Fibroblast of lung (primary cell): ENCODE measurements at regions not wholly inside any gene's neighbourhood (a gene's known extent, or its start where the extent isn't known, plus 50 kb on each side); places are given as distances from the start of the nearest gene placed in this dataset.

Experiments used
- DNase-seq, 2 donors: peaks; one replicate each; pipeline versions ENCODE4 v3.0.0 to v3.0.0-alpha.2; 2010; ENCODE audit warnings: low read depth in 2 of 2
- H2AFZ ChIP-seq: 2 replicates; pipeline ENCODE4 v1.5.1; 2012; ENCODE audit warnings: low read length, control low read depth, inconsistent platforms
- H3K27ac ChIP-seq: 2 replicates; pipeline ENCODE4 v1.5.1; 2011; ENCODE audit warnings: low read length, control low read depth; ENCODE audit not compliant: insufficient read depth
- H3K27me3 ChIP-seq: 2 replicates; pipeline ENCODE4 v1.5.1; 2011; ENCODE audit warnings: mild to moderate bottlenecking, low read length; ENCODE audit not compliant: control insufficient read depth, insufficient read depth
- H3K36me3 ChIP-seq: 2 replicates; pipeline ENCODE4 v1.5.1; 2011; ENCODE audit warnings: low read length; ENCODE audit not compliant: control insufficient read depth, insufficient read depth
- H3K4me1 ChIP-seq: 2 replicates; pipeline ENCODE4 v1.5.1; 2011; ENCODE audit warnings: low read length; ENCODE audit not compliant: control insufficient read depth, insufficient read depth; ENCODE audit errors: extremely low read depth
- H3K4me2 ChIP-seq: 2 replicates; pipeline ENCODE4 v1.5.1; 2011; ENCODE audit warnings: low read length, control low read depth; ENCODE audit not compliant: insufficient read depth; ENCODE audit errors: extremely low read depth
- H3K4me3 ChIP-seq, 4 experiments: fragments of 200-600 bp in 1 of 4; sonication (generic) in 1 of 4; replicated peaks in 1 of 4; 2 replicates each; pipeline ENCODE4 v1.5.1; 2011 to 2016; ENCODE audit warnings: low read length in 4 of 4, low read depth in 3 of 4, mild to moderate bottlenecking in 3 of 4, control low read depth in 2 of 4, inconsistent platforms in 1 of 4, mixed read lengths in 1 of 4; ENCODE audit not compliant: insufficient read depth in 1 of 4; ENCODE audit errors: control extremely low read depth in 1 of 4
- H3K79me2 ChIP-seq: 2 replicates; pipeline ENCODE4 v1.5.1; 2012; ENCODE audit warnings: mild to moderate bottlenecking, low read length, inconsistent platforms; ENCODE audit not compliant: control insufficient read depth, insufficient read depth
- H3K9ac ChIP-seq: 2 replicates; pipeline ENCODE4 v1.5.1; 2011; ENCODE audit warnings: mild to moderate bottlenecking, low read length, control low read depth; ENCODE audit not compliant: insufficient read depth
- H3K9me3 ChIP-seq: 2 replicates; pipeline ENCODE4 v1.5.1; 2012; ENCODE audit warnings: low read depth, low read length; ENCODE audit not compliant: control insufficient read depth, insufficient read depth
- H4K20me1 ChIP-seq: 2 replicates; pipeline ENCODE4 v1.5.1; 2011; ENCODE audit warnings: low read length; ENCODE audit not compliant: control insufficient read depth, insufficient read depth; ENCODE audit errors: extremely low read depth
- CTCF ChIP-seq, 2 donors: IDR thresholded peaks in 1 of 2; conservative IDR thresholded peaks in 1 of 2; 1 replicate in 1 of 2; 2 replicates in 1 of 2; pipeline ENCODE4 v1.5.1; 2011 to 2012; ENCODE audit warnings: low read length in 2 of 2, control low read depth in 1 of 2, inconsistent platforms in 1 of 2, low read depth in 1 of 2, mild to moderate bottlenecking in 1 of 2
- EZH2 ChIP-seq: IDR thresholded peaks from 2 replicates; pipeline ENCODE4 v1.5.1; 2012; ENCODE audit warnings: low read length, control low read depth, mild to moderate bottlenecking; ENCODE audit errors: missing control alignments

- H3K79me2 ChIP-seq, result no peaks in the 10 kb centered on the region
- DNase-seq, result no peak
- no peak overlapping the region for H3K4me2 ChIP-seq
- no peak overlapping the region for H3K9ac ChIP-seq
- no peak overlapping the region for H2AFZ ChIP-seq
- H3K27me3 ChIP-seq, result no peaks in the 10 kb centered on the region
- TF ChIP-seq EZH2 (no peak), CTCF (conservative IDR thresholded peaks at IDR 0.05 in 1 of 2, IDR thresholded peaks at IDR 0.05 in 1 of 2; ENCODE audit: low read depth in 1 of 2, low read length in 2 of 2) (no peak)
- H3K4me3 ChIP-seq, result no peak overlapping the region
- H3K4me1 ChIP-seq, result no peaks in the 10 kb centered on the region
- H4K20me1 ChIP-seq, result no peaks in the 10 kb centered on the region
- no peaks in the 10 kb centered on the region for H3K36me3 ChIP-seq
- no peak overlapping the region for H3K27ac ChIP-seq
- H3K9me3 ChIP-seq, result no peaks in the 10 kb centered on the region
Observed at GRCh38 chr1:189987509-189987908, 490.2 kb downstream of the BRINP3 start.

- DNase-seq, result no peak
- Histone ChIP-seq H3K9ac (no peak overlapping the region), H3K27me3 (no peaks in the 10 kb centered on the region), H2AFZ (no peak overlapping the region), H3K4me3 (no peak overlapping the region), H3K27ac (no peak overlapping the region), H3K9me3 (no peaks in the 10 kb centered on the region), H3K4me2 (no peak overlapping the region), H3K79me2 (no peaks in the 10 kb centered on the region), H3K4me1 (no peaks in the 10 kb centered on the region), H3K36me3 (no peaks in the 10 kb centered on the region), H4K20me1 (no peaks in the 10 kb centered on the region)
- no peak for TF ChIP-seq EZH2
Observed at GRCh38 chr1:189992856-189993255, 484.8 kb downstream of the BRINP3 start.

GRCh38 chr1:190000365-190000872 lies 477.2 kb downstream of the BRINP3 start:
- Histone ChIP-seq H3K9me3 (no peaks in the 10 kb centered on the region), H3K79me2 (no peaks in the 10 kb centered on the region), H3K27ac (no peak overlapping the region), H3K4me1 (no peaks in the 10 kb centered on the region), H2AFZ (no peak overlapping the region), H3K36me3 (no peaks in the 10 kb centered on the region), H4K20me1 (no peaks in the 10 kb centered on the region), H3K9ac (no peak overlapping the region), H3K4me3 (no peak overlapping the region), H3K27me3 (no peaks in the 10 kb centered on the region), H3K4me2 (no peak overlapping the region)
- DNase-seq, result peak; percentile 28 to 55
- TF ChIP-seq CTCF (conservative IDR thresholded peaks at IDR 0.05 in 1 of 2, IDR thresholded peaks at IDR 0.05 in 1 of 2; ENCODE audit: low read depth in 1 of 2, low read length in 2 of 2), result no peak
- TF ChIP-seq EZH2, result no peak
